Stomach (tissue), 4 donors: ENCODE measurements at regions not wholly inside any gene's neighbourhood (a gene's known extent, or its start where the extent isn't known, plus 50 kb on each side); places are given as distances from the start of the nearest gene placed in this dataset.

Experiments used
- POLR2A ChIP-seq, 4 donors: fragments of 450-650 bp; IDR thresholded peaks; one replicate each; pipeline ENCODE4 v1.6.1; 2016; ENCODE audit warnings: antibody characterized with exemption in 4 of 4, control low read depth in 2 of 4, mild to moderate bottlenecking in 1 of 4, moderate library complexity in 1 of 4
- TF ChIP-seq, protein P1 (sequence below), 7 experiments: fragments of 450-650 bp in 4 of 7; fragments of 200-600 bp in 3 of 7; sonication (generic) in 3 of 7; IDR thresholded peaks; one replicate each; pipeline ENCODE4 v1.5.1; 2016 to 2019; ENCODE audit warnings: antibody characterized with exemption in 7 of 7, control low read depth in 2 of 7, mild to moderate bottlenecking in 1 of 7

- TF ChIP-seq, protein P1, sequence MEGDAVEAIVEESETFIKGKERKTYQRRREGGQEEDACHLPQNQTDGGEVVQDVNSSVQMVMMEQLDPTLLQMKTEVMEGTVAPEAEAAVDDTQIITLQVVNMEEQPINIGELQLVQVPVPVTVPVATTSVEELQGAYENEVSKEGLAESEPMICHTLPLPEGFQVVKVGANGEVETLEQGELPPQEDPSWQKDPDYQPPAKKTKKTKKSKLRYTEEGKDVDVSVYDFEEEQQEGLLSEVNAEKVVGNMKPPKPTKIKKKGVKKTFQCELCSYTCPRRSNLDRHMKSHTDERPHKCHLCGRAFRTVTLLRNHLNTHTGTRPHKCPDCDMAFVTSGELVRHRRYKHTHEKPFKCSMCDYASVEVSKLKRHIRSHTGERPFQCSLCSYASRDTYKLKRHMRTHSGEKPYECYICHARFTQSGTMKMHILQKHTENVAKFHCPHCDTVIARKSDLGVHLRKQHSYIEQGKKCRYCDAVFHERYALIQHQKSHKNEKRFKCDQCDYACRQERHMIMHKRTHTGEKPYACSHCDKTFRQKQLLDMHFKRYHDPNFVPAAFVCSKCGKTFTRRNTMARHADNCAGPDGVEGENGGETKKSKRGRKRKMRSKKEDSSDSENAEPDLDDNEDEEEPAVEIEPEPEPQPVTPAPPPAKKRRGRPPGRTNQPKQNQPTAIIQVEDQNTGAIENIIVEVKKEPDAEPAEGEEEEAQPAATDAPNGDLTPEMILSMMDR (IDR thresholded peaks at IDR 0.05) = no peak
- TF ChIP-seq POLR2A (IDR thresholded peaks at IDR 0.05) = no peak
These were observed 442.5 kb downstream of the SEMA3D start for GRCh38 chr7:84744385-84744784.
